Small intestine (tissue), 7 donors: ENCODE measurements at regions not wholly inside any gene's neighbourhood (a gene's known extent, or its start where the extent isn't known, plus 50 kb on each side); places are given as distances from the start of the nearest gene placed in this dataset.
A peak's percentile ranks its signal among the peaks of the same experiment; 100 is the strongest.

Experiments used
- DNase-seq, 2 donors: peaks; one replicate each; pipeline versions ENCODE4 v3.0.0 to v3.0.0-alpha.2; 2013
- FAIRE-seq: peaks from 2 replicates; lab custom pipeline; 2012; peaks lifted over from hg19 to GRCh38; lab: Jason Lieb, UNC
- H3K27ac ChIP-seq, 3 donors: one replicate each; pipeline ENCODE4 v1.5.1; 2013; ENCODE audit warnings: low read length in 2 of 3, mild to moderate bottlenecking in 2 of 3, control low read depth in 1 of 3, inconsistent platforms in 1 of 3, low read depth in 1 of 3, moderate library complexity in 1 of 3
- H3K27me3 ChIP-seq, 3 donors: one replicate each; pipeline ENCODE4 v1.6.1; 2013; ENCODE audit warnings: low read length in 3 of 3, inconsistent platforms in 1 of 3; ENCODE audit not compliant: control insufficient read depth in 3 of 3, insufficient read depth in 3 of 3
- H3K36me3 ChIP-seq, 3 donors: one replicate each; pipeline ENCODE4 v1.6.1; 2013; ENCODE audit warnings: low read length in 3 of 3, inconsistent platforms in 1 of 3, low read depth in 1 of 3, mild to moderate bottlenecking in 1 of 3, moderate library complexity in 1 of 3; ENCODE audit not compliant: control insufficient read depth in 3 of 3, insufficient read depth in 2 of 3
- H3K4me1 ChIP-seq, 3 donors: one replicate each; pipeline ENCODE4 v1.6.1; 2013; ENCODE audit warnings: low read length in 2 of 3, inconsistent platforms in 1 of 3, low read depth in 1 of 3, mild to moderate bottlenecking in 1 of 3, moderate library complexity in 1 of 3; ENCODE audit not compliant: control insufficient read depth in 3 of 3, insufficient read depth in 2 of 3
- H3K4me3 ChIP-seq, 3 donors: one replicate each; pipeline ENCODE4 v1.5.1; 2013; ENCODE audit warnings: low read length in 3 of 3, control low read depth in 1 of 3, inconsistent platforms in 1 of 3, low read depth in 1 of 3, mild to moderate bottlenecking in 1 of 3, moderate library complexity in 1 of 3
- H3K9me3 ChIP-seq, 2 donors: one replicate each; pipeline ENCODE4 v1.6.1; 2013; ENCODE audit warnings: low read depth in 1 of 2, low read length in 1 of 2; ENCODE audit not compliant: control insufficient read depth in 2 of 2, insufficient read depth in 1 of 2
- WGBS, 3 donors: extraction: QIAGEN DNeasy Blood & Tissue Kit; methylation state at CpG; one replicate each; pipeline ENCODE4 v1.1.7; 2013; 5-methylcytosine and 5-hydroxymethylcytosine counted together
- donor health status: healthy with polysubstance abuse.
- donor health status: control.
- donor health status: control.
- donor health status: Bipolar disorder and iron deficiency.
- donor health status: healthy.

DNA sequence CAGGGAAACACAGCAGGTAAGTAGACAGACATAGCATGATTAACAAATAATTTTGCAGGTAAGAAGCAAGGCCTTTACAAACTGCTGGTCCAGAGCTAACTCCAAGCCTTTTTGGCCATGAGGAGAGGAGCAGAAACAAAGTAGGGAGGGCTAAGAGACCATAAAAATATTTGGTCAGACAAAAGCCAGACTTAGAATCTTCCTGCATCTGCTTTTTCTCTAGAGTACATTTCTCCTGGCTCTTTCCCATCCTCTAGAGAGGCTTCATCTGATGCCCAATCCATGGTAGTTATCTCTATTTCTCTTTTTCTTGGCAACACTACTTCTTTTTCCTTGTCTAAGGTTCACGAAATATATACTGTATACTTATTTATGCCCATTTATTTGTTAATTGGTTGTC is 577.1 kb downstream of the PIK3C3 start:
- no peaks in the 10 kb centered on the region for H3K27me3 ChIP-seq
- H3K9me3 ChIP-seq = no peaks in the 10 kb centered on the region
- peaks cover 0 to 9% (median 3%) of the 10 kb centered on the region in 3 donors for H3K4me1 ChIP-seq
- no peak overlapping the region for H3K27ac ChIP-seq
- no peak for DNase-seq
- H3K36me3 ChIP-seq = no peaks in the 10 kb centered on the region
- 85 to 89% (median 89%) methylated on average over 1 of the region's 1 CpG for WGBS, 3 donors
- no peak for FAIRE-seq
- no peak overlapping the region for H3K4me3 ChIP-seq

DNA sequence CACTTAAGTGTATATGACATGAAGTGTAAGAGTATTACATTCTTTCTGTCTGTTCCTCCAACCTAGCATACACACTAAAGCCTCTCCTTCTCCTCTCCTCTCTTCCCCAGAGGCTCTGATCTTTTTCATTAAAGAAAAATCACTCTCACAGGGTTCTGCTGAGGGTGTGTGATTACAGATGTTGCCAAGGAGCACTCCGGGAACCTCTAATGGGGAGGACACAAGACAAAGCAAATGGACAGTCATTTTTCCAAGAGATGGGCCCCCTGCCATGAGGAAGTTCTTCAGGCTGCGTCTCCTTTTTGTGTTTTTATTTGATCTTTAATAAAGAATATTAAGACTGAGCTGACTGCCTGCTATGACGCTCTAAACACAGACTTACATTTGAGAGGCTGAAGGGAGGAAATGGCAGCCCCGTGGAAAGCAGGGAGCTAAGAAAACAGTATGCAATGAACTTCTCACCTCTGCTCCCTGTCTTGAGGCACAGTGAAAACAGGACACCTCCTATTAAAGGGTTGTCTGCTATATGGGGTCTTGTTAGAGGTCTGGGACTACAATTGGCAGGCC is 578.1 kb downstream of the PIK3C3 start:
- Histone ChIP-seq H3K27me3 (no peaks in the 10 kb centered on the region), H3K4me3 (no peak overlapping the region), H3K9me3 (no peaks in the 10 kb centered on the region), H3K36me3 (no peaks in the 10 kb centered on the region), H3K4me1 (peaks cover 0 to 9% (median 3%) of the 10 kb centered on the region in 3 donors), H3K27ac (peak overlapping the region in 1 of 3 donors; percentile 23)
- DNase-seq (peak in 1 of 2 donors; percentile 12), FAIRE-seq (no peak)
- 36 to 74% (median 63%) methylated on average over 4 of the region's 4 CpGs for WGBS, 3 donors

- H3K27me3 ChIP-seq = no peaks in the 10 kb centered on the region
- WGBS, 3 donors = 22 to 54% (median 32%) methylated on average over 8 of the region's 8 CpGs
- peaks cover 0 to 9% (median 3%) of the 10 kb centered on the region in 3 donors for H3K4me1 ChIP-seq
- FAIRE-seq (no peak), DNase-seq (peak; percentile 40 to 71)
- no peaks in the 10 kb centered on the region for H3K9me3 ChIP-seq
- peak overlapping the region in 1 of 3 donors; percentile 23 for H3K27ac ChIP-seq
- H3K4me3 ChIP-seq = no peak overlapping the region
- no peaks in the 10 kb centered on the region for H3K36me3 ChIP-seq
These were observed 578.6 kb downstream of the PIK3C3 start for GRCh38 chr18:42533616-42534015.

GRCh38 chr18:42534313-42534712 is 579.3 kb downstream of the PIK3C3 start:
- FAIRE-seq = no peak
- H3K27me3 ChIP-seq = no peaks in the 10 kb centered on the region
- no peaks in the 10 kb centered on the region for H3K9me3 ChIP-seq
- H3K4me3 ChIP-seq = no peak overlapping the region
- no peak for DNase-seq
- WGBS, 3 donors = 45 to 75% (median 75%) methylated on average over 1 of the region's 1 CpG
- no peaks in the 10 kb centered on the region for H3K36me3 ChIP-seq
- H3K27ac ChIP-seq = no peak overlapping the region
- peaks cover 0 to 9% (median 0%) of the 10 kb centered on the region in 3 donors for H3K4me1 ChIP-seq

GRCh38 chr18:42536442-42536841 is 579.0 kb downstream of the RIT2 start:
- H3K9me3 ChIP-seq = no peaks in the 10 kb centered on the region
- peaks cover 0 to 9% (median 0%) of the 10 kb centered on the region in 3 donors for H3K4me1 ChIP-seq
- H3K27ac ChIP-seq = no peak overlapping the region
- WGBS, 3 donors = 71 to 74% (median 71%) methylated on average over 1 of the region's 1 CpG
- no peak overlapping the region for H3K4me3 ChIP-seq
- no peaks in the 10 kb centered on the region for H3K27me3 ChIP-seq
- no peak for FAIRE-seq
- no peaks in the 10 kb centered on the region for H3K36me3 ChIP-seq
- no peak for DNase-seq

GRCh38 chr18:42537291-42537690 is 578.2 kb downstream of the RIT2 start:
- Histone ChIP-seq H3K9me3 (no peaks in the 10 kb centered on the region), H3K4me3 (no peak overlapping the region), H3K27me3 (no peaks in the 10 kb centered on the region), H3K27ac (no peak overlapping the region), H3K36me3 (no peaks in the 10 kb centered on the region), H3K4me1 (peaks cover 0 to 9% (median 0%) of the 10 kb centered on the region in 3 donors)
- 87 to 93% (median 90%) methylated on average over 2 of the region's 2 CpGs for WGBS, 3 donors
- DNase-seq (no peak), FAIRE-seq (no peak)

DNA sequence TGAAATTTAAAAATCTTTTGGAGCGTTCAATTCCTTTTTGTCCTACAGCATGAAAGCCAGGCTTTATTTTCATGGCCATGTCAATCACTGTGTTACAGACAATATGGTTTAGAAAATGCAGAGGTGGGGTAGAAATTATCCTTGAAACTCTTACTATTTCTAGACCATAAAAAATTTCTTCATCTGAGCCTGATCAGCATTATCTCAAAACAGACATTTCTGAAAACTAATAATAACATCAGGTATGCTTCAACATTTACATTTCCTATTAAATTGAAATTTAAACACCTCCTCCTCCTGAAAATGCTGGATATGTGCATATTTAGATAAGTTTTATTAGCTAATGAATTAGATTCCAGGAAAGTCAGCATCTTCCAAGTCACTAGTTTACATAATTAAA is 570.6 kb downstream of the RIT2 start:
- DNase-seq = no peak
- no peak overlapping the region for H3K4me3 ChIP-seq
- no peak overlapping the region for H3K27ac ChIP-seq
- WGBS, 3 donors = 89 to 90% (median 90%) methylated on average over 1 of the region's 1 CpG
- FAIRE-seq = no peak
- H3K27me3 ChIP-seq = no peaks in the 10 kb centered on the region
- no peaks in the 10 kb centered on the region for H3K4me1 ChIP-seq
- H3K36me3 ChIP-seq = no peaks in the 10 kb centered on the region
- no peaks in the 10 kb centered on the region for H3K9me3 ChIP-seq

DNA sequence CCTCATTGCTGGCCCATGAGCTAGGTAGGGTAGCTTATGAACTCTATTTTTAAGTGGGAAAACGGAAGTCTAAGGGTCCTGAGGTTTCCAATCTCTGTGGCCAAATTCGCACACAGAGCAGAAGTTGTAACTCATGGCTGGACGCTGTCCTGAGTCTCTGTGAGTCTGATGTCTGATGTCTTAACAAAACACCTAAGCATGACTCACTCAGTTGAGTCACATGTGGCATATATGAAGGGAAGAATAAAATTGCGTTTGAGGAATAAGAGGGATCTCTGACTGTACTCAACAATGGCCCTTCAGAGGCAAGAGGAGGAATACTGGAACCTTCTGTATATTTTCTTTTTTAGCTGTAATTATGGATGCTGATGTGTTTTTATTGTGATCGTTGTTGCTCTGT is 569.7 kb downstream of the RIT2 start:
- no peak for DNase-seq
- Histone ChIP-seq H3K4me3 (no peak overlapping the region), H3K27me3 (no peaks in the 10 kb centered on the region), H3K27ac (no peak overlapping the region), H3K36me3 (no peaks in the 10 kb centered on the region), H3K9me3 (no peaks in the 10 kb centered on the region), H3K4me1 (no peaks in the 10 kb centered on the region)
- FAIRE-seq = no peak
- 66 to 80% (median 75%) methylated on average over 5 of the region's 5 CpGs for WGBS, 3 donors

DNA sequence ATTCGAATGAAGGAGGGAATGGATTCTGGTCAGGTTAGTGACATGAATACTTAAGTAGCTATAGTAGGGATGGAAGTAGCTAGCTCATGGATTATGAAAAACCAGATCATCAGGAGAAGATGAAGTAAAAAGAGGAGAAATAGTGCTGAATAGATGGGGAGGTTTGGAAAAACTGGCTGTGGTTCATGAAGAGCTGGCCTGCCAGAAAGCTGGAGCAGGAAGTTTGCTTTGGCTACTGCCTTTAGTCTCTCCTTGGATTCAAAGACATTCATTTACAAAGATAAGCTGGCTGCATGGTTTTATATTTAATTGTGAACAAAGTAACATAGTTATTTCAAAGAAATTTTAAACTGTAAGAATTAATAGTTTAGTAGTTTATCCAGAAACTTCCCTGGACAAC is 567.0 kb downstream of the RIT2 start:
- H3K36me3 ChIP-seq = no peaks in the 10 kb centered on the region
- no peak for DNase-seq
- no peak overlapping the region for H3K27ac ChIP-seq
- no peaks in the 10 kb centered on the region for H3K27me3 ChIP-seq
- H3K4me1 ChIP-seq = no peaks in the 10 kb centered on the region
- 62 to 84% (median 76%) methylated on average over 1 of the region's 1 CpG for WGBS, 3 donors
- FAIRE-seq = no peak
- no peak overlapping the region for H3K4me3 ChIP-seq
- no peaks in the 10 kb centered on the region for H3K9me3 ChIP-seq
